ENCODE measurements at regions not wholly inside any gene's neighbourhood (a gene's known extent, or its start where the extent isn't known, plus 50 kb on each side); places are given as distances from the start of the nearest gene placed in this dataset.

GRCh38 chr5:145683431-145683830 is 151.7 kb downstream of the PRELID2 start:
- TF ChIP-seq, protein P1, sequence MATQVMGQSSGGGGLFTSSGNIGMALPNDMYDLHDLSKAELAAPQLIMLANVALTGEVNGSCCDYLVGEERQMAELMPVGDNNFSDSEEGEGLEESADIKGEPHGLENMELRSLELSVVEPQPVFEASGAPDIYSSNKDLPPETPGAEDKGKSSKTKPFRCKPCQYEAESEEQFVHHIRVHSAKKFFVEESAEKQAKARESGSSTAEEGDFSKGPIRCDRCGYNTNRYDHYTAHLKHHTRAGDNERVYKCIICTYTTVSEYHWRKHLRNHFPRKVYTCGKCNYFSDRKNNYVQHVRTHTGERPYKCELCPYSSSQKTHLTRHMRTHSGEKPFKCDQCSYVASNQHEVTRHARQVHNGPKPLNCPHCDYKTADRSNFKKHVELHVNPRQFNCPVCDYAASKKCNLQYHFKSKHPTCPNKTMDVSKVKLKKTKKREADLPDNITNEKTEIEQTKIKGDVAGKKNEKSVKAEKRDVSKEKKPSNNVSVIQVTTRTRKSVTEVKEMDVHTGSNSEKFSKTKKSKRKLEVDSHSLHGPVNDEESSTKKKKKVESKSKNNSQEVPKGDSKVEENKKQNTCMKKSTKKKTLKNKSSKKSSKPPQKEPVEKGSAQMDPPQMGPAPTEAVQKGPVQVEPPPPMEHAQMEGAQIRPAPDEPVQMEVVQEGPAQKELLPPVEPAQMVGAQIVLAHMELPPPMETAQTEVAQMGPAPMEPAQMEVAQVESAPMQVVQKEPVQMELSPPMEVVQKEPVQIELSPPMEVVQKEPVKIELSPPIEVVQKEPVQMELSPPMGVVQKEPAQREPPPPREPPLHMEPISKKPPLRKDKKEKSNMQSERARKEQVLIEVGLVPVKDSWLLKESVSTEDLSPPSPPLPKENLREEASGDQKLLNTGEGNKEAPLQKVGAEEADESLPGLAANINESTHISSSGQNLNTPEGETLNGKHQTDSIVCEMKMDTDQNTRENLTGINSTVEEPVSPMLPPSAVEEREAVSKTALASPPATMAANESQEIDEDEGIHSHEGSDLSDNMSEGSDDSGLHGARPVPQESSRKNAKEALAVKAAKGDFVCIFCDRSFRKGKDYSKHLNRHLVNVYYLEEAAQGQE (IDR thresholded peaks at IDR 0.05; ENCODE audit: insufficient read depth in 1 of 2, low read depth in 2 of 2, low read length in 2 of 2), result no peak
- TF ChIP-seq TAF1 (IDR thresholded peaks at IDR 0.05; ENCODE audit: borderline replicate concordance, insufficient read depth, low read length) (no peak), FOXP2 (optimal IDR thresholded peaks at IDR 0.05; ENCODE audit: borderline replicate concordance, extremely low read depth, extremely low read length, insufficient read depth) (no peak), POLR2AphosphoS5 (IDR thresholded peaks at IDR 0.05; ENCODE audit: low read depth, low read length) (no peak), SIN3A (IDR thresholded peaks at IDR 0.05; ENCODE audit: borderline replicate concordance, insufficient read depth, low read length) (no peak)

DNA sequence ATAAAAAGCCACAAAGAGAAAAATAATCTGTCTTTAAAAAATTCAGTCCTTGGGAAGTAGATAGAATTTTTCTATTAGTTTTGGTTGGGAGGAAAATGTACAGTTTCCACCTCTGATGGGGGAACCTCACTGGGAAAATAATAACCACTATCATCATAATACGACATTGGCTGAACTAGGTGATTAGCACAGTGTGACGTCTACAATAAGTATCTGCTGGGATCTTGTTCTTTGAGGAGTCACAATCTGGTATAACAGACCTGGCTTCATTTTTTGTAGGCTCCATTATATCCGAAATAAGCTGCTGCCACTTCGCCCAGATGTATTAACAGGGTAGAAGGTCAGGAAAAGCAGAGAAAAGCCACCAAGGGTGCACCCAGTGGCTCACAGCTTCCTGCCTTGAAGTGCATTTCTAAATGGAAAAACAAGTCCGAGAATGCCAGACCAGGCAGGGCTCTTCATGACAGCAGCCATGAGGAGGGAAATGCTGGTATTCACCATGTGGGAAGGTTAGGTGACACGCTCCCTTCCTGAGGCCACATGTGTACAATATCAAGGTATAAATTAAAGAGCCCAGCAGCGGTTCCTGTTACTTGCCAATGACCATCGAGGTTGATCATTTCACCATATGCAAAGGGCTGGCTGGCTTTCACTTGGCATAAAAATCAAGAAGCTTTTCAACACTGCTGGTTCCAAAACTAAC is 152.8 kb downstream of the PRELID2 start:
- TF ChIP-seq POLR2AphosphoS5 (IDR thresholded peaks at IDR 0.05; ENCODE audit: low read depth, low read length) (no peak), TAF1 (IDR thresholded peaks at IDR 0.05; ENCODE audit: borderline replicate concordance, insufficient read depth, low read length) (no peak)
- TF ChIP-seq, protein P1 (IDR thresholded peaks at IDR 0.05; ENCODE audit: insufficient read depth in 1 of 2, low read depth in 2 of 2, low read length in 2 of 2), result no peak

GRCh38 chr5:145681686-145682085 is 153.5 kb downstream of the PRELID2 start:
- TF ChIP-seq, protein P1 (IDR thresholded peaks at IDR 0.05; ENCODE audit: insufficient read depth in 1 of 2, low read depth in 2 of 2, low read length in 2 of 2), result no peak
- TF ChIP-seq TAF1 (IDR thresholded peaks at IDR 0.05; ENCODE audit: borderline replicate concordance, insufficient read depth, low read length), result 0 out of 2 replicates have a peak, but pooled peaks have one; percentile 21

DNA sequence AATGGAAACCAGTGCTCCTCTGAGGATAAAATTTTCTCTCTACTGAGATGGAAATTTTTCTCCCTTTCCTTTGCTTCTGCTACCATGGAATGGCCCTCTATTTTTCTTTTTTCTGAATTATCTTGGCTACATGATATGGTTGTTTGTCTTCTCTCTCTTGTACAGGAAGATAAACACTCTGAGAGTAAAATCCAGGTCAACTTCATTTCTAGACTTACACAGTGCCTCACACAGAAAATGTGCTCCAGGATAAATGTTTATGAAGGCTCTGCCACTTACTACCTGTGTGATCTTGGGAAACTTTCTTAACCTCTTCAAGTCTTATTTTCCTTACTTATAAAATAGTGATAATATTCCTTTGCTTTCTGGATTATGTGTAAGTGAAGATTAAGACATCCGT is 153.9 kb downstream of the PRELID2 start:
- TF ChIP-seq TAF1 (IDR thresholded peaks at IDR 0.05; ENCODE audit: borderline replicate concordance, insufficient read depth, low read length), result no peak
- TF ChIP-seq, protein P1 (IDR thresholded peaks at IDR 0.05; ENCODE audit: insufficient read depth in 1 of 2, low read depth in 2 of 2, low read length in 2 of 2), result no peak

DNA sequence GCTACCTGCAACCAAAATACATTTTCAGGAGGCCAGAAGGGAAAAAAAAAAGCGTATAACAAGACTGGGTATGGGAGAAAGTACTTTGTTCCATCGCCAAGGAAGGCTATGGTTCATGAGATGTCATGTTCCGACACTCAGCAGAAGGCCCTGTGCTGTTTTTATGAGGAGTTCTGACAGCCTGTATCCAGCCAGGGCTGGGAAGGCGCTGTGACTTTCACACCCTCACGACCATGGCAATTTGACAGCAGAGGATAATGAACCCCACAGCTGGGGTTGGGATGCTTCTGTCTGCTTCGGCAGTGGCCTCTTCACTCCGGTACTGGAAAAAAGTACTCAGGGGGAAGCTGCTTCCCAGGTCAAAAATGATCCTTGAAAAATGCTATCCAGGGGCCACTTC is 154.4 kb downstream of the PRELID2 start:
- TF ChIP-seq TAF1 (IDR thresholded peaks at IDR 0.05; ENCODE audit: borderline replicate concordance, insufficient read depth, low read length) (no peak), SIN3A (IDR thresholded peaks at IDR 0.05; ENCODE audit: borderline replicate concordance, insufficient read depth, low read length) (no peak), FOXP2 (optimal IDR thresholded peaks at IDR 0.05; ENCODE audit: borderline replicate concordance, extremely low read depth, extremely low read length, insufficient read depth) (no peak), POLR2AphosphoS5 (IDR thresholded peaks at IDR 0.05; ENCODE audit: low read depth, low read length) (no peak)
- TF ChIP-seq, protein P1 (IDR thresholded peaks at IDR 0.05; ENCODE audit: insufficient read depth in 1 of 2, low read depth in 2 of 2, low read length in 2 of 2), result no peak
